RCC 7860 (cell line): ENCODE measurements at regions not wholly inside any gene's neighbourhood (a gene's known extent, or its start where the extent isn't known, plus 50 kb on each side); places are given as distances from the start of the nearest gene placed in this dataset.
A peak's percentile ranks its signal among the peaks of the same experiment; 100 is the strongest.

Source experiments
- DNase-seq: peaks from one replicate; pipeline ENCODE4 v3.0.0-alpha.2; 2015; ENCODE audit warnings: low spot score
- FAIRE-seq: peaks from 2 replicates; lab custom pipeline; 2012; peaks lifted over from hg19 to GRCh38; lab: Jason Lieb, UNC

GRCh38 chr6:134516582-134516981, 198.7 kb upstream of the SGK1 start:
- DNase-seq (no peak), FAIRE-seq (no peak)

GRCh38 chr6:134515986-134516385, 198.1 kb upstream of the SGK1 start:
- FAIRE-seq, result no peak
- DNase-seq, result no peak

GRCh38 chr6:134512981-134513391, 195.1 kb upstream of the SGK1 start:
- DNase-seq (no peak), FAIRE-seq (no peak)

GRCh38 chr6:134511984-134512683, 194.2 kb upstream of the SGK1 start:
- DNase-seq, result no peak

GRCh38 chr6:134510920-134511319, 193.0 kb upstream of the SGK1 start:
- DNase-seq, result no peak
- no peak for FAIRE-seq

More at GRCh38 chr6:134511984-134512683, 194.2 kb upstream of the SGK1 start:
- FAIRE-seq, result no peak

GRCh38 chr6:134510142-134510541, 192.2 kb upstream of the SGK1 start:
- FAIRE-seq (no peak), DNase-seq (no peak)

- no peak for FAIRE-seq
- no peak for DNase-seq
Measured at GRCh38 chr6:134508862-134509498, 191.1 kb upstream of the SGK1 start.

GRCh38 chr6:134506162-134506561, 188.2 kb upstream of the SGK1 start:
- FAIRE-seq (no peak), DNase-seq (no peak)

- no peak for FAIRE-seq
- DNase-seq, result no peak
Measured at GRCh38 chr6:134503585-134504281, 185.8 kb upstream of the SGK1 start.

GRCh38 chr6:134502614-134503549, 185.0 kb upstream of the SGK1 start:
- DNase-seq, result no peak
- FAIRE-seq, result no peak

- DNase-seq (no peak), FAIRE-seq (no peak)
Measured at GRCh38 chr6:134495890-134496248, 178.0 kb upstream of the SGK1 start.

GRCh38 chr6:134495203-134495889, 177.4 kb upstream of the SGK1 start:
- no peak for DNase-seq
- peak; percentile 48 for FAIRE-seq

- FAIRE-seq, result no peak
- no peak for DNase-seq
Measured at GRCh38 chr6:134493789-134494188, 175.9 kb upstream of the SGK1 start.

- no peak for DNase-seq
- no peak for FAIRE-seq
Measured at GRCh38 chr6:134491477-134491876, 173.6 kb upstream of the SGK1 start.

- FAIRE-seq, result no peak
Measured at GRCh38 chr6:134482593-134483270, 164.8 kb upstream of the SGK1 start.

GRCh38 chr6:134481966-134482365, 164.1 kb upstream of the SGK1 start:
- DNase-seq (no peak), FAIRE-seq (no peak)

More at GRCh38 chr6:134482593-134483270, 164.8 kb upstream of the SGK1 start:
- no peak for DNase-seq

GRCh38 chr6:134480593-134480992, 162.7 kb upstream of the SGK1 start:
- peak; percentile 80 for FAIRE-seq

GRCh38 chr6:134478764-134479399, 161.0 kb upstream of the SGK1 start:
- no peak for FAIRE-seq

More at GRCh38 chr6:134480593-134480992, 162.7 kb upstream of the SGK1 start:
- DNase-seq, result peak; percentile 12

GRCh38 chr6:134477991-134478635, 160.2 kb upstream of the SGK1 start:
- FAIRE-seq (no peak), DNase-seq (no peak)

More at GRCh38 chr6:134478764-134479399, 161.0 kb upstream of the SGK1 start:
- no peak for DNase-seq
